GM12874 (cell line): ENCODE measurements at regions not wholly inside any gene's neighbourhood (a gene's known extent, or its start where the extent isn't known, plus 50 kb on each side); places are given as distances from the start of the nearest gene placed in this dataset.

Experiments
- TF ChIP-seq, protein P1 (sequence below): IDR thresholded peaks from 2 replicates; pipeline ENCODE4 v1.5.1; 2011; ENCODE audit warnings: low read depth, mild to moderate bottlenecking, control low read depth, low read length, moderate library complexity; ENCODE audit not compliant: insufficient read depth

- TF ChIP-seq, protein P1, sequence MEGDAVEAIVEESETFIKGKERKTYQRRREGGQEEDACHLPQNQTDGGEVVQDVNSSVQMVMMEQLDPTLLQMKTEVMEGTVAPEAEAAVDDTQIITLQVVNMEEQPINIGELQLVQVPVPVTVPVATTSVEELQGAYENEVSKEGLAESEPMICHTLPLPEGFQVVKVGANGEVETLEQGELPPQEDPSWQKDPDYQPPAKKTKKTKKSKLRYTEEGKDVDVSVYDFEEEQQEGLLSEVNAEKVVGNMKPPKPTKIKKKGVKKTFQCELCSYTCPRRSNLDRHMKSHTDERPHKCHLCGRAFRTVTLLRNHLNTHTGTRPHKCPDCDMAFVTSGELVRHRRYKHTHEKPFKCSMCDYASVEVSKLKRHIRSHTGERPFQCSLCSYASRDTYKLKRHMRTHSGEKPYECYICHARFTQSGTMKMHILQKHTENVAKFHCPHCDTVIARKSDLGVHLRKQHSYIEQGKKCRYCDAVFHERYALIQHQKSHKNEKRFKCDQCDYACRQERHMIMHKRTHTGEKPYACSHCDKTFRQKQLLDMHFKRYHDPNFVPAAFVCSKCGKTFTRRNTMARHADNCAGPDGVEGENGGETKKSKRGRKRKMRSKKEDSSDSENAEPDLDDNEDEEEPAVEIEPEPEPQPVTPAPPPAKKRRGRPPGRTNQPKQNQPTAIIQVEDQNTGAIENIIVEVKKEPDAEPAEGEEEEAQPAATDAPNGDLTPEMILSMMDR, result no peak
These were observed 486.5 kb downstream of the TMEM114 start for GRCh38 chr16:8103649-8104289.

DNA sequence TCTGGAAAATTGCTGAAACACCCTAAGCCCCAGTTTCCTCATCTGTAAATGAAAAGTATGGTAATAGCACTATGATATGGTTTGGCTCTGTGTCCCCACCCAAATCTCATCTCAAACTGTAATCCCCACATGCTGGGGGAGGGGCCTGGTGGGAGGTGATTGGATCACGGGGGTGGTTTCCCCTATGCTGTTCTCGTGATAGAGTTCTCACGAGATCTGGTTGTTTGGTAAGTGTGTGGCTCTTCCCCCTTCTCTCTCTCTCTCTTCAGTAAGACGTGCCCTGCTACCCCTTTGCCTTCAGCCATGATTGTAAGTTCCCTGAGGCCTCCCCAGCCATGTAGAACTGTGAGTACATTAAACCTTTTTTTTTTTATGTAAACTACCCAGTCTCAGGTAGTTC is 490.7 kb downstream of the TMEM114 start:
- TF ChIP-seq, protein P1, result no peak

DNA sequence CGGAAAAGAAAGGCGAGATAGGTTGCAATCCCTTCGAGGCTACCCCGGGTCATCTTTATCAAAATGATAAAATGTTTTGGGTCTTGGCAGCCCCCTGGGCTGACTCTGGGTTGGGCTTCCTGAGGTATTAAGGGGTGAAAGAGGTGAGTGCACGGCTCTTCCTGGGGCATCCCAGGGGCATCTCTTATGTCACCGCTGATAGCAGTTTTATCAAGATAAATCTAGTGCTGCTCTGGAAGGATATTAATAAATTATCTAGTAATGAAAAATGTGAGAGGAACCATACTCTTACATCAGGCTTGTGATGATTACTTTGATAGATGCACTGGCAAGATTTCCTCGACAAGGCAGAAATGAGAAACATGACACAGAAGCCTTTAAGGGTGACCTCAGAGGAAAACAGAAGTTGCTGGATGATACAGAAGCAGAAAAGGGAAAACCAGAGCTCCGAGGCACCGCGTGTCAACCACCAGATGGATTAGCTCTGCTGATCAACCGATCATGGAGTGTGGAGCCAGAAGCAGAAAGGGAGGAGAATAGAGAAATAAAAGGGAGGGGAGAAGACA is 491.3 kb downstream of the TMEM114 start:
- TF ChIP-seq, protein P1, result no peak

DNA sequence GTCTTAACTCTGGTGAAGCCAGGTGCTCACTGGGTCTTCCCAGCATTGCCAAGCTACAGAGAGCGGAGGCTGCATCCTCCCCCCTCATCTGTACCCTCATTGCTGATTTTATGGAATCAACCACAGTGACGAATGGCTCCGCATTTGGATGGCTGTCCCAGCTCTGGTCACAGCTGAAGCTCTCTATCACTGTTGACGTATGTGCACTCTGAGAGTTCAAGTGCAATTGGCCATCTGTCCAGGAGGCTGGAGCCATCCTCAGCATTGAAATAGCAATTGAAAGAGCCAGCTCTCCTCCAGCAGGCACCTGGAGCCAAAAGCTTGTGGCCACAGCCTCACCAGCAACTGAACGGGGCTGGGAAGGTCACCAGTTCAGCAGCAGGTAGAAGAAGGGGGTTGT is 494.1 kb downstream of the TMEM114 start:
- TF ChIP-seq, protein P1, result no peak

GRCh38 chr16:8094696-8095095 is 495.6 kb downstream of the TMEM114 start:
- TF ChIP-seq, protein P1, result no peak

GRCh38 chr16:8088820-8089338 is 501.4 kb downstream of the TMEM114 start:
- TF ChIP-seq, protein P1, result no peak

- TF ChIP-seq, protein P1, result no peak
These were observed 502.6 kb downstream of the TMEM114 start for GRCh38 chr16:8087597-8088289.
